Nephron progenitor cell (in vitro differentiated cells): ENCODE measurements at regions not wholly inside any gene's neighbourhood (a gene's known extent, or its start where the extent isn't known, plus 50 kb on each side); places are given as distances from the start of the nearest gene placed in this dataset.

Source experiments
- DNase-seq: peaks from one replicate; pipeline ENCODE4 v3.0.0; 2021
- H3K27ac Mint-ChIP-seq: 2 replicates; pipeline ENCODE4 v1.8.0; 2021; ENCODE audit warnings: mild to moderate bottlenecking, moderate library complexity, mixed read lengths
- H3K27me3 Mint-ChIP-seq: 2 replicates; pipeline ENCODE4 v1.8.0; 2021; ENCODE audit warnings: mild to moderate bottlenecking, low read depth, mixed read lengths; ENCODE audit not compliant: poor library complexity
- H3K36me3 Mint-ChIP-seq: 2 replicates; pipeline ENCODE4 v1.8.0; 2021; ENCODE audit warnings: low read depth, mixed read lengths
- H3K4me1 Mint-ChIP-seq: 2 replicates; pipeline ENCODE4 v1.8.0; 2021; ENCODE audit warnings: mixed read lengths
- H3K4me3 Mint-ChIP-seq: 2 replicates; pipeline ENCODE4 v1.8.0; 2021; ENCODE audit warnings: mild to moderate bottlenecking, moderate library complexity, mixed read lengths
- H3K9me3 Mint-ChIP-seq: 2 replicates; pipeline ENCODE4 v1.8.0; 2021; ENCODE audit warnings: mild to moderate bottlenecking, moderate library complexity, mixed read lengths
- TF ChIP-seq, protein P1 (sequence below): fragments of 200-600 bp; sonication (generic); IDR thresholded peaks from 2 replicates; pipeline ENCODE4 v1.5.0; 2021; ENCODE audit warnings: antibody characterized with exemption

DNA sequence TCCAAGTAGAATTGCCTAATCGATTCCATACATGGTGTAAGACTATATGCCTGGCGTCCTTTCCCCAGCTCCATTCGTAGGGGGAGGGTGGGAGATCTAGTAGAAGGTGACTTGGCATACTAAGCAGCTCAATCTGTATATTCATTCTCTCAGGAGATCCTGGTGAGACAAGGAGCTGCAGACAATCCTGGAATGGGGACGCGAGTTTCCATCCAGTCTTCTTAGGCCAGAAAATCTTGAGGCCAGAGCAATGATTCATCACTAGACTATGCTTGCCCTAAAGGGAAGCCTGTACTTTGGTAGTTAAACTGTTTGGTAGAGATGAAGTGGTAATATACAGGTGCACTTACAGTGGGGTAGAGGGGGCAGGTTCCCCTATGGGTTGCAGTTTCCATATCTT lies 468.7 kb downstream of the ADGRL2 start:
- Mint-ChIP-seq H3K36me3 (no peaks in the 10 kb centered on the region), H3K27ac (no peak overlapping the region), H3K9me3 (no peaks in the 10 kb centered on the region), H3K4me1 (peaks cover 12% of the 10 kb centered on the region), H3K4me3 (no peak overlapping the region), H3K27me3 (no peaks in the 10 kb centered on the region)
- DNase-seq, result no peak
- TF ChIP-seq, protein P1, sequence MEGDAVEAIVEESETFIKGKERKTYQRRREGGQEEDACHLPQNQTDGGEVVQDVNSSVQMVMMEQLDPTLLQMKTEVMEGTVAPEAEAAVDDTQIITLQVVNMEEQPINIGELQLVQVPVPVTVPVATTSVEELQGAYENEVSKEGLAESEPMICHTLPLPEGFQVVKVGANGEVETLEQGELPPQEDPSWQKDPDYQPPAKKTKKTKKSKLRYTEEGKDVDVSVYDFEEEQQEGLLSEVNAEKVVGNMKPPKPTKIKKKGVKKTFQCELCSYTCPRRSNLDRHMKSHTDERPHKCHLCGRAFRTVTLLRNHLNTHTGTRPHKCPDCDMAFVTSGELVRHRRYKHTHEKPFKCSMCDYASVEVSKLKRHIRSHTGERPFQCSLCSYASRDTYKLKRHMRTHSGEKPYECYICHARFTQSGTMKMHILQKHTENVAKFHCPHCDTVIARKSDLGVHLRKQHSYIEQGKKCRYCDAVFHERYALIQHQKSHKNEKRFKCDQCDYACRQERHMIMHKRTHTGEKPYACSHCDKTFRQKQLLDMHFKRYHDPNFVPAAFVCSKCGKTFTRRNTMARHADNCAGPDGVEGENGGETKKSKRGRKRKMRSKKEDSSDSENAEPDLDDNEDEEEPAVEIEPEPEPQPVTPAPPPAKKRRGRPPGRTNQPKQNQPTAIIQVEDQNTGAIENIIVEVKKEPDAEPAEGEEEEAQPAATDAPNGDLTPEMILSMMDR, result no peak

DNA sequence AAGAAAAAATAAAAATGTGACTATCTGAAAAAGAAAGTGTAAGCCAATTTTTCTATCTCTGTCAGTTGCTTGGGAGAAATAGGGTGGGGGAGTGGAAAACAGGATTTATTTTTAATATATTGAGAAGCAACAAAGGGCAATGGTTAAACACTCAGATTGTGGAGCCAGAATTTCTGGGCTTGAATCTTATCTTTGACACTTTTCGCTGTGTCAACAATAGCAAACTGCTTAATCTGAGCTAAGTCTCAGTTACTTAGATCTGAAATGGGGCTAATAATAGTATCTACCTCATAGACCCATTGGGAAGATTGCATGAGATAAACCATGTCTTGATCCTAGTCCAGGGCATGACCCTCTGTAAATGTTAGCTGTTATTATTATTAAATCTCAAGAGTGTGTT lies 468.1 kb downstream of the ADGRL2 start:
- no peaks in the 10 kb centered on the region for H3K9me3 Mint-ChIP-seq
- DNase-seq, result no peak
- no peak overlapping the region for H3K4me3 Mint-ChIP-seq
- H3K27me3 Mint-ChIP-seq, result no peaks in the 10 kb centered on the region
- H3K4me1 Mint-ChIP-seq, result peaks cover 12% of the 10 kb centered on the region
- H3K27ac Mint-ChIP-seq, result no peak overlapping the region
- TF ChIP-seq, protein P1, result no peak
- no peaks in the 10 kb centered on the region for H3K36me3 Mint-ChIP-seq

DNA sequence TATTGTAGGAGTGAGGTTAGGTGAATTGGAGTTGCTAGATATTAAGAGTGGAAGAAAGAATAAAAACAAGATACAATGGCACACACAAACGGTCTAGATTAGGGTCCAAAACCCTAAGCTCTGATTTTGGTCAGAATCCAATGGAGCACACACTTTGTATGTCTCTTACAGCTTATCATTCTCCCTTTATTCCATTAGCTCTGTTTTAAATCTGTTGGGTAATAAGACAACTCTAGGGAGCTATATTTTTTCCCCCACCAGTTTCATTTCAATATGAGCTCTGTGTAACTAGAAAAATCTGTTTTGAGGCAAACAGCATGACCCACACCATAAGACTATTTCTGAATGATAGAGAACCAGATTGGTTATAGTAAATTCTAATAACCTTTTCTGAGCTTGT lies 465.6 kb downstream of the ADGRL2 start:
- peaks cover 12% of the 10 kb centered on the region for H3K4me1 Mint-ChIP-seq
- TF ChIP-seq, protein P1, result no peak
- no peaks in the 10 kb centered on the region for H3K27me3 Mint-ChIP-seq
- no peak overlapping the region for H3K4me3 Mint-ChIP-seq
- no peak overlapping the region for H3K27ac Mint-ChIP-seq
- H3K9me3 Mint-ChIP-seq, result no peaks in the 10 kb centered on the region
- no peaks in the 10 kb centered on the region for H3K36me3 Mint-ChIP-seq
- no peak for DNase-seq

DNA sequence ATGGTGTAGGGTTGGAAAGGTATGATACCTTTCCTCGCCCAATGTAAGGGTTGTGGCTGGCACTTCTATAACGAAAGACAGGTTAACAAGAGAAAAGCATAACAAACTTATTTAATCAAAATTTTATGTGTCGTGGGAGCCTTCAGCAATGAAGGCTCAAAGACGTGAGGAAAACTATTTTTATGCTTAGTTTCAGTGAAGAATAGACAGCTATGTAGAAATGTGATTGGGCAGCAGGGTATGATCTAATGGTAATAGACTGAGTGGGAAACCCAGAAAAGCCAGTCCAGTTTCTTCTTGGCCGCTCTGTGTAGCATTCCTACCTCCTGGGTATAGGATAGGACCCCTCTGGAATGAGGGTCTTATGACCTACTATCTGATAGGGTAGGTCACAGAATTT lies 464.7 kb downstream of the ADGRL2 start:
- Mint-ChIP-seq H3K27me3 (no peaks in the 10 kb centered on the region), H3K4me1 (peaks cover 16% of the 10 kb centered on the region), H3K27ac (no peak overlapping the region), H3K36me3 (no peaks in the 10 kb centered on the region), H3K9me3 (no peaks in the 10 kb centered on the region), H3K4me3 (no peak overlapping the region)
- TF ChIP-seq, protein P1, result no peak
- DNase-seq, result no peak

DNA sequence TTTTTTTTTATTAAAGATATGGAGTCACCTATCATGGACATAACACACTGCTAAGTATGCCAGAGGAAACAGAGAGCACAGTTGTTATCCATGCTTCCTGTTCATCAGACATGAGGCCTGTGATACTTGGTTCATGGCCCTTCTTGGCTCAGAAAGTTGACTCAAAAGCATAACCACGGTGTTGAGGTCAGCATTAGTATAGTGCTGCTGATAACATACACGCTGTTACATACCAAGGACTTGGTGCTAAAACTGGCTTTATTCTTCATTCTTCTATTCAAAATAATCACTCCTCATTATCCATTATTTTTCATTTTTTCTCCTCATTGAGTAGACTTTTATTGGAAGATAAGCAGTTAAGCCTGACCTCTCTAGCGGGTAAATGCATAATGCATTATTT lies 464.1 kb downstream of the ADGRL2 start:
- no peaks in the 10 kb centered on the region for H3K36me3 Mint-ChIP-seq
- H3K9me3 Mint-ChIP-seq, result no peaks in the 10 kb centered on the region
- TF ChIP-seq, protein P1, result no peak
- H3K27me3 Mint-ChIP-seq, result no peaks in the 10 kb centered on the region
- H3K27ac Mint-ChIP-seq, result no peak overlapping the region
- DNase-seq, result no peak
- H3K4me1 Mint-ChIP-seq, result peaks cover 16% of the 10 kb centered on the region
- no peak overlapping the region for H3K4me3 Mint-ChIP-seq

DNA sequence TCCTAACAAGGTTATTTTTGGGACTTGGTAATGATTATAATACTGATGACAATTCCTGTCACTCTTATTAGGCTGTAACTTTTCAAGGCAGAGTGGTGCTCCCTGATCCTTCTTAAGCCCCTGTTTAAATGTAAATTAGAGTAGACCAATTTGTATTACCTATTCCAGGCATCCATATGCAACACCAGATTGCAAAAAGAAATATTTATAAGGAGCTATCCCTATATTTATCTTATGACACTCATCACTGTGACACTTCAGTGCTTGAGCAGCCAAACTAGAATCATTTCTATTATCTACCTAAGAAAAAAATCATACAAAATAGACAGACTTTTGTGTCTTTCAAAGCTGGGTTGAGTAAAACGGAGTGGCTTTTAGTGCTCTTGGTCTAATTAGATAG lies 462.7 kb downstream of the ADGRL2 start:
- DNase-seq, result no peak
- no peak overlapping the region for H3K27ac Mint-ChIP-seq
- no peaks in the 10 kb centered on the region for H3K36me3 Mint-ChIP-seq
- no peak overlapping the region for H3K4me3 Mint-ChIP-seq
- H3K4me1 Mint-ChIP-seq, result peaks cover 16% of the 10 kb centered on the region
- TF ChIP-seq, protein P1, result no peak
- no peaks in the 10 kb centered on the region for H3K9me3 Mint-ChIP-seq
- no peaks in the 10 kb centered on the region for H3K27me3 Mint-ChIP-seq
